GM20000 (cell line): ENCODE measurements at regions not wholly inside any gene's neighbourhood (a gene's known extent, or its start where the extent isn't known, plus 50 kb on each side); places are given as distances from the start of the nearest gene placed in this dataset.

Experiments
- DNase-seq: peaks from one replicate; pipeline ENCODE4 v3.0.0; 2012; ENCODE audit warnings: low spot score
- TF ChIP-seq, protein P1 (sequence below): IDR thresholded peaks from 2 replicates; pipeline ENCODE4 v1.5.1; 2012; ENCODE audit warnings: mild to moderate bottlenecking, control low read depth; ENCODE audit errors: extremely low read depth, missing control alignments

DNA sequence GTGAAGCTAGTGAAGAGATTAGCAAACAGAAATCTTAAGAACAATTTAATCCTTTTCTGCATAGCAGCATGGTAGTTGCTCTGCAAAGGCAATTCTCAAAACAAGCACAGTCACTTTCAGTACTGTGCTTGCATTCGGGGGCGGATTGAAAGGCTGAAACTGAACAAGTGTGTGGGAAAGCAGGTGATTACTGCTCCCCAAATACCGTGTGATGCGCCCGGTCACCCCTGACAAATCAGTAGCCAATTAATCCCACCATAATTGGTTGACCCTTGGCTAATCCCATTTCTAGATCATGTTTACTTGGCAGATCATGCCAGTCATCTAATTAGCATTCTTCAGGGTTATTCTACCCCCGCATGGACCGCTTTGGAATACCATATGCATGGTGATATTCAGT lies 76.5 kb upstream of the ADRB1 start:
- no peak for DNase-seq
- TF ChIP-seq, protein P1, sequence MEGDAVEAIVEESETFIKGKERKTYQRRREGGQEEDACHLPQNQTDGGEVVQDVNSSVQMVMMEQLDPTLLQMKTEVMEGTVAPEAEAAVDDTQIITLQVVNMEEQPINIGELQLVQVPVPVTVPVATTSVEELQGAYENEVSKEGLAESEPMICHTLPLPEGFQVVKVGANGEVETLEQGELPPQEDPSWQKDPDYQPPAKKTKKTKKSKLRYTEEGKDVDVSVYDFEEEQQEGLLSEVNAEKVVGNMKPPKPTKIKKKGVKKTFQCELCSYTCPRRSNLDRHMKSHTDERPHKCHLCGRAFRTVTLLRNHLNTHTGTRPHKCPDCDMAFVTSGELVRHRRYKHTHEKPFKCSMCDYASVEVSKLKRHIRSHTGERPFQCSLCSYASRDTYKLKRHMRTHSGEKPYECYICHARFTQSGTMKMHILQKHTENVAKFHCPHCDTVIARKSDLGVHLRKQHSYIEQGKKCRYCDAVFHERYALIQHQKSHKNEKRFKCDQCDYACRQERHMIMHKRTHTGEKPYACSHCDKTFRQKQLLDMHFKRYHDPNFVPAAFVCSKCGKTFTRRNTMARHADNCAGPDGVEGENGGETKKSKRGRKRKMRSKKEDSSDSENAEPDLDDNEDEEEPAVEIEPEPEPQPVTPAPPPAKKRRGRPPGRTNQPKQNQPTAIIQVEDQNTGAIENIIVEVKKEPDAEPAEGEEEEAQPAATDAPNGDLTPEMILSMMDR = no peak

DNA sequence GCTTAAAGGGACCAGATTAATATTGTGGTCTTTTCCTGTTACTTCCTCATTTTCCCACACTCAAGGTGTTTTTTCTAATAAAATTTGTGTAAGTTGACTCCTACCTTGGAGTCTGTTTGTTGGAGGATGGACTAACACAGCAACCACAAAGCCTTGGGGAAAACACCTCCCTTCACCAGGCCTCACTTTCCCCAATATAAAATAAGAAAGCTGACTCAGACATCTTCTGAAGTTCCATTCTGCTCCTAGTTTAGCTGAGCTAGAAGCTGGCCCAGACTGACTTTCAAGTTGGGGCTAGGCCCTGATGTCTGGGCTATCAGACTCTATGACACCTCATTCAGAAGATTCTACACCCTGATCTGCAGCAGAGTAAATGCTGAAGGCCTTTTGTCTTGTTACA lies 73.0 kb upstream of the ADRB1 start:
- TF ChIP-seq, protein P1 = no peak
- no peak for DNase-seq

DNA sequence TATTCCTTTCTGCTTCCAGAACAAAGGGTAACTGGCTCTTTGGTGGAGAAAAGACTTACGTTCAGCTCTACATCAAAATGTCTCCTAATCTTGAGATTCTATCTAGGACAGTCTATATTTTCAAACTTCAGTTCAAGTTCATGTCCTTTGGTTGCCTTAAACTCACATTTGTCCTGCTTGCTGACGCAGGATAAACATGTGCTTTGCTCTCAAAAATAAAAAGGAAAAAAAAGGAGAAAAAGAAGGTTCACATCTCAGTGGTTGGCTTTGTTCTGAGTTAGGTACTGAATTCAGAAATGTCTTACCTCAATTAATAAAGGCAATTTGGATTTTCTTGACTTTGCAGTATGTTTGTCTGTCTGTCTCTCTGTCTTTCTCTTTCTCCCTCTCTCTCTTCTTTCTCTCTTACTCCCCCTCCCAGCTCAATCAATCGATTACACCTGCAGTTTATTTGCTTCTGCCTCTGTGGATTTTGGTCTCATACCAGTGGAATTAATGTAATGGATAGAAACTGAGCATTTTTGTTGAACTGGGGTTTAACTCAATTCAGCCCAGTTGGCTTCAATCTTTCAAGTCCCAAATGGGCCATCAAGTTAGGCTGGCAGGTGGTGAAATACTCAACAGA lies 72.2 kb upstream of the ADRB1 start:
- TF ChIP-seq, protein P1 = no peak

DNA sequence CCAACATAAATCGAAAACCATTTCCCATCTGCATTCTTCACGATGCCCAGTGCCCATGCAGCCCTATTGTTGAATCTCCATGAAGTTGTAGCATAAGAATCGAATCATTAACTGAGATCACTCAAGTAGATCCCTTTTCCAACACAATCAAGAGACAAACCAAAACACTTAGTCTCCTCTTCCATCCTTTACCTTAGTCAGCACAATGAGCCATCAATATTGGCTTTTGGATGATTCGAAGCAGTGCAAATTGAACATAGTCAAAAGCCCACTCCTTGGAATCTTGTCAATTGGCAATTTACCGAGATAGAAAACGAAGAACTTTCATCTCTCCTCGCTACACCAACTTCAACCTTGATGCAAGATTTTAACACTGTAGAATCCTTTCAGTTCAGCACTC lies 66.5 kb upstream of the ADRB1 start:
- TF ChIP-seq, protein P1 = no peak
- DNase-seq = no peak

More for the DNA sequence above, 72.2 kb upstream of the ADRB1 start:
- no peak for DNase-seq

DNA sequence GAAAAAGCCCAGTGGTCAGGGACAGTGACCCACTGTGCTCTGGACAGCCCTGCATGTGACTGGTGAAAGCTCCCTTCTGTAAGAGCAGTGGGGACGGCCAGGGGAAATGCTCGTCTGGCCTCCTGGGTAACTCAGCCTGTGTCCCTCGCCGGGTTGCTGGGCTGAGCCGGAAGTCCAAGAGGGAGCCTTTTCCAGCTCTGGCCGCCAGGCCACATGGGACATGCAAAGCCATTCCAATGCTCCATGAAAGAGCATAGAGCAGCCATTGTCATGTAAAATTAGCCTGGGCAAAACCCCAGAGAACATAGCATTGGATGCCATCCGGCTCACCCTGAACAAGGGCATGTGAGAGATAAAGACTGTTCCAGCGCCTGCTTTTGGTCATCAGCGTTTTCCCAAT lies 64.9 kb upstream of the ADRB1 start:
- TF ChIP-seq, protein P1 = no peak
- no peak for DNase-seq

DNA sequence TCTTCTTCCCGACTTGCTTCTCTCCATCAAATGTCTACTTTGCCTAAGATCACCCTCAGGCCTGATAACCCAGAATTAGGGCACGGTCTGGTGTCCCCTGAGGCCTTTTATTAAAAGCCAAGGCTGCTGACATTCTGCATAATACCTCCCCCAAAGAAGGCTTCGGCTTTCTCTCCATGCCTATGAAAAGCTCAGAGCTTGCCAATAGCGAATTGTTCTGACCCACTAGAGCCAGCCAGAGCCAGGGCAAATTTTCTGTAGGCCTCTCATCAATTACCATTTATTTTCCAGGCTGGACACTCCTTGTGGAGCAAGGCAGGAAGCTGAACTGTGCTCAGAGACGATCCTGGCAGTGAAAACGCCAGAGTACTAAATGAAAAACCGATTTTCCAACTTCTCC lies 64.3 kb upstream of the ADRB1 start:
- DNase-seq = no peak
- TF ChIP-seq, protein P1 = no peak

DNA sequence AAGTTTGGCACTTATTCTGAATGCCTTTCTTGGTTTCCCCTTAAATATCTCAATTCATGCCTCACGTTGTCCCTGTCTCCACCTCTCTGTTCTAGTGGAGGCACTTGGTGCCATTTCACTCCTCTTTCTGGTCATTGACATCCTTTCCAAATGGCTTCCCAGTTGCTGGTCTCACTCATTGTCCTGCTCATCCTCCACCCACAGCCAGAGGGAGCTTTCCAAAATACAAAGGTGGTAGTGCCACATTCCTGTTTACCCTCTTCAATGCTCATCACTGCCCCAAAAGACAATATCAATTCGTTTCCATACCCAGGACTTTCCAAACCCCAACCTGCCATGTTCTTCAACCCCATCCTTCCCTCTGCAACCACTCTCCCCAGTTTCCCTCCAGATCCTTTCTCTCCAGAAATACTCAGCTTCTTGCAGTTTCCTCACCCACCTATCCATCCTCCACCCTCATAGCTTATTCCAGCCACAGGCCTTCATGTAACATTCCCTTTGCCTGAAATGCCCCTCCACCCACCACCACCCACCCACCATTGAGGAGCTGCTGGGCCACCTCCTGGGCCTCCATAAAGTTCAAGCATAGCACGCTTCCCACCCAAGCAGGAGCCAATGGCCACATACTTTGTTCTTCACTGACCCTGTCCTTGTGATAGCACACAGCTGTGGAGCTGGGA lies 63.1 kb upstream of the ADRB1 start:
- DNase-seq = no peak
- TF ChIP-seq, protein P1 = no peak
